Thyroid gland (tissue), 4 donors: ENCODE measurements at regions not wholly inside any gene's neighbourhood (a gene's known extent, or its start where the extent isn't known, plus 50 kb on each side); places are given as distances from the start of the nearest gene placed in this dataset.

Experiments used
- POLR2A ChIP-seq, 2 donors: fragments of 450-650 bp; IDR thresholded peaks; one replicate each; pipeline ENCODE4 v1.6.1; 2017; ENCODE audit warnings: antibody characterized with exemption in 2 of 2, mild to moderate bottlenecking in 2 of 2, moderate library complexity in 1 of 2
- TF ChIP-seq, protein P1 (sequence below), 6 experiments: fragments of 200-600 bp in 3 of 6; fragments of 450-650 bp in 3 of 6; sonication (generic) in 3 of 6; IDR thresholded peaks; one replicate each; pipeline ENCODE4 v1.5.1; 2016 to 2019; ENCODE audit warnings: antibody characterized with exemption in 6 of 6, mild to moderate bottlenecking in 2 of 6, inconsistent platforms in 1 of 6, moderate library complexity in 1 of 6

DNA sequence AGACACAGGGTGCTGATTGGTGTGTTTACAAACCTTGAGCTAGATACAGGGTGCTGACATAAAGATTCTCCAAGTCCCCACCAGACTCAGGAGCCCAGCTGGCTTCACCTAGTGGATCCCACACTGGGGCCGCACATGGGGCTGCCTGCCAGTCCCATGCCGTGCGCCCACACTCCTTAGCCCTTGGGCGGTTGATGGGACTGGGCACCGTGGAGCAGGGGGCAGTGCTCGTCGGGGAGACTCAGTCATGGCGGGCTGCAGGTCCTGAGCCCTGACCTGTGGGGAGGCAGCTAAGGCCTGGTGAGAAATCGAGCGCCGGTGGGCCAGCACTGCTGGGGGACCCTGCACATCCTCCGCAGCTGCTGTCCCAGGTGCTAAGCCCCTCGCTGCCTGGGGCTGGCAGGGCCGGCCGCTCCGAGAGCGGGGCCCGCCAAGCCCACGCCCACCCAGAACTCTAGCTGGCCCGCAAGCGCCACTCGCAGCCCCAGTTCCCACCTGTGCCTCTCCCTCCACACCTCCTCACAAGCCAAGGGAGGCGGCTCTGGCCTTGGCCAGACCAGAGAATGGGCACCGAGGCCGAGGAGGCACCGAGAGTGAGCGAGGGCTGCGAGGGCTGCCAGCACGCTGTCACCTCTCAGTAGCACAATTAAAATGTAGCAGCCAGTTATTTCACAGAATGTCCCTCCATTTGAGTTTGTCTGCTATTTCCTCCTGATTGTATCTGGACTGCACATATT, 76.1 kb upstream of the PNPLA4 start:
- TF ChIP-seq, protein P1, sequence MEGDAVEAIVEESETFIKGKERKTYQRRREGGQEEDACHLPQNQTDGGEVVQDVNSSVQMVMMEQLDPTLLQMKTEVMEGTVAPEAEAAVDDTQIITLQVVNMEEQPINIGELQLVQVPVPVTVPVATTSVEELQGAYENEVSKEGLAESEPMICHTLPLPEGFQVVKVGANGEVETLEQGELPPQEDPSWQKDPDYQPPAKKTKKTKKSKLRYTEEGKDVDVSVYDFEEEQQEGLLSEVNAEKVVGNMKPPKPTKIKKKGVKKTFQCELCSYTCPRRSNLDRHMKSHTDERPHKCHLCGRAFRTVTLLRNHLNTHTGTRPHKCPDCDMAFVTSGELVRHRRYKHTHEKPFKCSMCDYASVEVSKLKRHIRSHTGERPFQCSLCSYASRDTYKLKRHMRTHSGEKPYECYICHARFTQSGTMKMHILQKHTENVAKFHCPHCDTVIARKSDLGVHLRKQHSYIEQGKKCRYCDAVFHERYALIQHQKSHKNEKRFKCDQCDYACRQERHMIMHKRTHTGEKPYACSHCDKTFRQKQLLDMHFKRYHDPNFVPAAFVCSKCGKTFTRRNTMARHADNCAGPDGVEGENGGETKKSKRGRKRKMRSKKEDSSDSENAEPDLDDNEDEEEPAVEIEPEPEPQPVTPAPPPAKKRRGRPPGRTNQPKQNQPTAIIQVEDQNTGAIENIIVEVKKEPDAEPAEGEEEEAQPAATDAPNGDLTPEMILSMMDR (IDR thresholded peaks at IDR 0.05): no peak
- TF ChIP-seq POLR2A (IDR thresholded peaks at IDR 0.05): no peak
